ENCODE measurements at regions not wholly inside any gene's neighbourhood (a gene's known extent, or its start where the extent isn't known, plus 50 kb on each side); places are given as distances from the start of the nearest gene placed in this dataset.
"Not testable (repeated sequence)": the region's sequence is repeated elsewhere in the genome, so short reads cannot be mapped to it uniquely, and the experiment has no call there.

GRCh38 chr9:108262836-108263235 is 593.0 kb downstream of the ACTL7B start:
- Mint-ChIP-seq H3K4me1 (ENCODE audit: low read depth) (no peaks in the 10 kb centered on the region), H3K36me3 (no peaks in the 10 kb centered on the region), H3K27me3 (no peaks in the 10 kb centered on the region), H3K4me3 (no peak overlapping the region), H3K9me3 (peaks cover 2% of the 10 kb centered on the region), H3K27ac (no peak overlapping the region)
- intact Hi-C loops (cut with micrococcal nuclease): no loop called here
- ChIA-PET CTCF (no interaction called here), POLR2A (no interaction called here)
- DNase-seq: no peak

GRCh38 chr9:108259917-108260675 is 595.7 kb downstream of the ACTL7B start:
- no peaks in the 10 kb centered on the region for H3K4me1 Mint-ChIP-seq (ENCODE audit: low read depth)
- H3K27me3 Mint-ChIP-seq: no peaks in the 10 kb centered on the region
- intact Hi-C loops (cut with micrococcal nuclease): no loop called here
- no peak for DNase-seq
- H3K36me3 Mint-ChIP-seq: no peaks in the 10 kb centered on the region
- no peak overlapping the region for H3K4me3 Mint-ChIP-seq
- ChIA-PET POLR2A (no interaction called here), CTCF (no interaction called here)
- H3K9me3 Mint-ChIP-seq: no peaks in the 10 kb centered on the region
- H3K27ac Mint-ChIP-seq: no peak overlapping the region

- Mint-ChIP-seq H3K4me3 (no peak overlapping the region), H3K9me3 (no peaks in the 10 kb centered on the region), H3K36me3 (no peaks in the 10 kb centered on the region), H3K4me1 (ENCODE audit: low read depth) (no peaks in the 10 kb centered on the region), H3K27me3 (no peaks in the 10 kb centered on the region), H3K27ac (no peak overlapping the region)
- DNase-seq: no peak
- POLR2A ChIA-PET: no interaction called here
- CTCF ChIA-PET: no interaction called here
- intact Hi-C loops (cut with micrococcal nuclease): no loop called here
Observed at GRCh38 chr9:108258640-108259039, 597.1 kb downstream of the ACTL7B start.

- ChIA-PET CTCF (no interaction called here), POLR2A (no interaction called here)
- no peak for DNase-seq
- intact Hi-C loops (cut with micrococcal nuclease): no loop called here
- Mint-ChIP-seq H3K4me3 (no peak overlapping the region), H3K27ac (no peak overlapping the region), H3K4me1 (ENCODE audit: low read depth) (no peaks in the 10 kb centered on the region), H3K27me3 (no peaks in the 10 kb centered on the region), H3K36me3 (no peaks in the 10 kb centered on the region), H3K9me3 (no peaks in the 10 kb centered on the region)
Observed at GRCh38 chr9:108257382-108257781, 598.4 kb downstream of the ACTL7B start.

GRCh38 chr9:108254236-108254635 is 601.5 kb downstream of the ACTL7B start:
- intact Hi-C loops (cut with micrococcal nuclease): no loop called here
- no peaks in the 10 kb centered on the region for H3K9me3 Mint-ChIP-seq
- no peaks in the 10 kb centered on the region for H3K4me1 Mint-ChIP-seq (ENCODE audit: low read depth)
- ChIA-PET CTCF (no interaction called here), POLR2A (no interaction called here)
- no peak for DNase-seq
- no peak overlapping the region for H3K27ac Mint-ChIP-seq
- no peaks in the 10 kb centered on the region for H3K36me3 Mint-ChIP-seq
- H3K4me3 Mint-ChIP-seq: no peak overlapping the region
- H3K27me3 Mint-ChIP-seq: no peaks in the 10 kb centered on the region

- H3K36me3 Mint-ChIP-seq; H3K27me3 Mint-ChIP-seq; H3K9me3 Mint-ChIP-seq; intact Hi-C loops (cut with micrococcal nuclease); H3K4me3 Mint-ChIP-seq; DNase-seq; POLR2A ChIA-PET; H3K27ac Mint-ChIP-seq; CTCF ChIA-PET; H3K4me1 Mint-ChIP-seq (ENCODE audit: low read depth): not testable (repeated sequence)
Observed at GRCh38 chr9:108247391-108247790, 608.4 kb downstream of the ACTL7B start.

- H3K4me3 Mint-ChIP-seq: no peak overlapping the region
- DNase-seq: no peak
- H3K27ac Mint-ChIP-seq: no peak overlapping the region
- no peaks in the 10 kb centered on the region for H3K27me3 Mint-ChIP-seq
- CTCF ChIA-PET: no interaction called here
- H3K4me1 Mint-ChIP-seq (ENCODE audit: low read depth): no peaks in the 10 kb centered on the region
- no peaks in the 10 kb centered on the region for H3K9me3 Mint-ChIP-seq
- H3K36me3 Mint-ChIP-seq: no peaks in the 10 kb centered on the region
- POLR2A ChIA-PET: no interaction called here
- intact Hi-C loops (cut with micrococcal nuclease): no loop called here
Observed at GRCh38 chr9:108245901-108246300, 609.9 kb downstream of the ACTL7B start.

GRCh38 chr9:108245331-108245730 is 610.5 kb downstream of the ACTL7B start:
- Mint-ChIP-seq H3K36me3 (no peaks in the 10 kb centered on the region), H3K27me3 (no peaks in the 10 kb centered on the region), H3K4me3 (no peak overlapping the region), H3K4me1 (ENCODE audit: low read depth) (no peaks in the 10 kb centered on the region), H3K9me3 (no peaks in the 10 kb centered on the region), H3K27ac (no peak overlapping the region)
- intact Hi-C loops (cut with micrococcal nuclease): no loop called here
- ChIA-PET CTCF (no interaction called here), POLR2A (no interaction called here)
- no peak for DNase-seq

- Mint-ChIP-seq H3K4me3 (no peak overlapping the region), H3K27ac (no peak overlapping the region), H3K36me3 (no peaks in the 10 kb centered on the region), H3K4me1 (ENCODE audit: low read depth) (no peaks in the 10 kb centered on the region), H3K27me3 (no peaks in the 10 kb centered on the region), H3K9me3 (no peaks in the 10 kb centered on the region)
- no peak for DNase-seq
- ChIA-PET CTCF (no interaction called here), POLR2A (no interaction called here)
- intact Hi-C loops (cut with micrococcal nuclease): no loop called here
Observed at GRCh38 chr9:108244686-108245085, 611.1 kb downstream of the ACTL7B start.

- intact Hi-C loops (cut with micrococcal nuclease): no loop called here
- Mint-ChIP-seq H3K27me3 (no peaks in the 10 kb centered on the region), H3K36me3 (no peaks in the 10 kb centered on the region), H3K9me3 (peaks cover 4% of the 10 kb centered on the region), H3K27ac (no peak overlapping the region), H3K4me3 (no peak overlapping the region), H3K4me1 (ENCODE audit: low read depth) (no peaks in the 10 kb centered on the region)
- POLR2A ChIA-PET: no interaction called here
- CTCF ChIA-PET: no interaction called here
- no peak for DNase-seq
Observed at GRCh38 chr9:108241384-108242073, 614.3 kb downstream of the ACTL7B start.

- Mint-ChIP-seq H3K4me1 (ENCODE audit: low read depth) (no peaks in the 10 kb centered on the region), H3K4me3 (no peak overlapping the region), H3K27me3 (no peaks in the 10 kb centered on the region), H3K9me3 (peaks cover 5% of the 10 kb centered on the region), H3K27ac (no peak overlapping the region), H3K36me3 (no peaks in the 10 kb centered on the region)
- intact Hi-C loops (cut with micrococcal nuclease): no loop called here
- CTCF ChIA-PET: no interaction called here
- no peak for DNase-seq
- POLR2A ChIA-PET: no interaction called here
Observed at GRCh38 chr9:108239696-108240321, 616.0 kb downstream of the ACTL7B start.

GRCh38 chr9:108235609-108236008 is 620.2 kb downstream of the ACTL7B start:
- Mint-ChIP-seq H3K27me3 (no peaks in the 10 kb centered on the region), H3K36me3 (no peaks in the 10 kb centered on the region), H3K4me1 (ENCODE audit: low read depth) (no peaks in the 10 kb centered on the region), H3K9me3 (peaks cover 10% of the 10 kb centered on the region), H3K27ac (no peak overlapping the region), H3K4me3 (no peak overlapping the region)
- no peak for DNase-seq
- intact Hi-C loops (cut with micrococcal nuclease): no loop called here
- POLR2A ChIA-PET: no interaction called here
- CTCF ChIA-PET: no interaction called here

- no peaks in the 10 kb centered on the region for H3K27me3 Mint-ChIP-seq
- no peak for DNase-seq
- H3K9me3 Mint-ChIP-seq: peaks cover 10% of the 10 kb centered on the region
- H3K4me3 Mint-ChIP-seq: no peak overlapping the region
- intact Hi-C loops (cut with micrococcal nuclease): no loop called here
- POLR2A ChIA-PET: no interaction called here
- H3K4me1 Mint-ChIP-seq (ENCODE audit: low read depth): no peaks in the 10 kb centered on the region
- H3K36me3 Mint-ChIP-seq: no peaks in the 10 kb centered on the region
- CTCF ChIA-PET: no interaction called here
- H3K27ac Mint-ChIP-seq: no peak overlapping the region
Observed at GRCh38 chr9:108234811-108235210, 621.0 kb downstream of the ACTL7B start.
